HG03469 (cell line): ENCODE measurements at regions not wholly inside any gene's neighbourhood (a gene's known extent, or its start where the extent isn't known, plus 50 kb on each side); places are given as distances from the start of the nearest gene placed in this dataset.

Source experiments
- ATAC-seq: cut with Tn5 transposase; IDR thresholded peaks from one replicate; pipeline ENCODE4 v1.9.1; 2021; ENCODE audit warnings: mild to moderate bottlenecking, moderate library complexity, moderate number of reproducible peaks; ENCODE audit not compliant: unreplicated experiment

DNA sequence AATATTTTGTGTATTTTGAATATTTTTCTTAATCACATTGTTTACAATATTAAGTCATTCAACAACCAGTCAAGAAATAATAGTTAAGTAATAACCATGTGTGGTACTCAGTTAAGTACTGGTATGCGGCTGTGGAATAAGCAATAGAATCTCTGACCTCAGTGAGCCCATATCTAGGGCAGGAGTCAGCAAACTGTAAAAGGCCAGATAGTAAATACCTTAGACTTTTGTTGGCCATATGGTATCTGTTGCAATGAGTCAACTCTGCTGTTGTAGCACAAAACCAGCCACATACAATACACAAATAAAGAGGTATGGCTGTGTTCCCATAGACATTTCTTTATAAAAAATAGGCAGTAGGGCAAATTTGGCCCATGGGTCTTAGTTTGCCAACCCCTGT is 311.6 kb upstream of the SEMA3A start:
- no peak for ATAC-seq

DNA sequence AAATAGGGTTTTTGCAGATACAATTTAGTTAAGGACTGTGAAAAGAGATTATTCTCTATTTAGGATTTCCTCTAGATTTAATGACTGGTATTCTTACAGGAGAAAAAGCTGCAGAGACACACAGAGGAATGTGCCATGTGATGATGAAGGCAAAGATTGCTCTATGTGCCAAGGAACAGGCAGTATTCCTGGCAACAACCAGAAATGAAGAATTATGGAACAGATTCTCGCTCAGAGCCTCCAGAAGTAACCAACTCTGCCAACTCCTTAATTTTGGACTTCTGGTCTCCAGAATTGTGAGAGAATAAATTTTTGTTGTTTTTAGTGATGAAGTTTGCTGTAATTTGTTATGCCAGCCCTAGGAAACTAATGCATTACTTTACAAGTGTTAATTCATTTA is 307.6 kb upstream of the SEMA3A start:
- ATAC-seq: no peak

- no peak for ATAC-seq
These were observed 303.3 kb upstream of the SEMA3A start for GRCh38 chr7:84497873-84498272.

DNA sequence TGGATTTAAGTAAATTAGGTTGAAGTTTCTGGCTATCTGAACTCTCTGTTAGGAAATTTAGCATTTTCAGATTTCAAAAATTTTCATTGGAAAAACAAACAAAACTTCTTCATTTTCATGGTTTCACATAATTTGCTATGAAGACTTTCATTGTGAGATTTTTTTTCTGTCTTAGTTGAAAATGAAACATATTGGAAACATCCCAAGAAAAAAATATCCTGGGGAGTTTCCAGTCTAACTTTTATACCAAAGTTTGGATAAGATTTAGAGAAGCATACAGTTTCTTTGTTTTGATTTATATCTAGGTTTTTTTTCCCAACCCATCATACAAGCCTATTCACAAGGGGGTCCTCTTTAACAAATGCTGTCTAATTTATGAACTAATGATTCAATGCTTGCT is 300.5 kb upstream of the SEMA3A start:
- no peak for ATAC-seq

DNA sequence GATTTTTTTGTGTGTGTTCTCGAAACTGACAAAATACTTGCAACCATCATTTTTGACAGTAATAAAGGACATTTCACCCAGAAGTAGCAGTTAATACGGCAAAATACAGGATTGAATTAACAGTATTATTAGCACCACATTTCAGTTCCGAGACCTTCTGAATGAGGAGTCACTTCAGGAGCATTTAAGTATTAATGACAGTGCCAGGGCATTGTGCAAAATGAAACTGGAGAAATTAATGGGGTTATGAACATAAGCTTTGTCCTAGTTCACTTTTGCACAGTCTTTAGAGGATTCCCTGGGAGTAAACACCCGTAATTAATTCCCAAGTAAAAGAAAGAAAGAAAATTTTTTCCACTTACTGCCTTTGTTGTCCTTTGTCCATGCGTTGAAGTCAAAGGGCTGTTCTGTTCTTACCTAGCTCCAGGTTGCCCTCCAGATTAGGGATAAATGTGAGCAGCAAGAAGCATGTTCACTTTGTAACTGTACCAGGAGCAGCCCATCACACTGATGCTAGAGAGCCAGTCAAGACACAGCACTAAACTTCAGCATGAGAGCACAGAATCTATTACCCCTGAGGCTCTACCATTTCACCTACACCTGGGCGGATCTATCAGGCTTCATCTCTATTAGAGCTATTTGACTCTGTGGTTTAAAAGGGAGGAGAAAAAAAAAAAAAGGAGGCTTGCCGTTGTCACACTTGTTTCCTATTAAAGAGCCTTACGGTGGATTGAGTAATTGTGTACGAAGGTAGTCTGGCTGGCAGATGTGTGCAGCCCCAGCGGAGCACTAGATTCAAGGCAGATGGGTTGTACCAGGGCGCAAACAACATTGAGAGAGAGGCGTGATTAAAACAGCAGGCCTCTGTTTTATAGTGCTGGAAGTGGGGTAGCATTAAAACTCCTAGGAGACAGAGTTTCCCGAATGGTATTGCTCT is 297.8 kb upstream of the SEMA3A start:
- no peak for ATAC-seq

- no peak for ATAC-seq
These were observed 296.1 kb upstream of the SEMA3A start for GRCh38 chr7:84490661-84491060.

DNA sequence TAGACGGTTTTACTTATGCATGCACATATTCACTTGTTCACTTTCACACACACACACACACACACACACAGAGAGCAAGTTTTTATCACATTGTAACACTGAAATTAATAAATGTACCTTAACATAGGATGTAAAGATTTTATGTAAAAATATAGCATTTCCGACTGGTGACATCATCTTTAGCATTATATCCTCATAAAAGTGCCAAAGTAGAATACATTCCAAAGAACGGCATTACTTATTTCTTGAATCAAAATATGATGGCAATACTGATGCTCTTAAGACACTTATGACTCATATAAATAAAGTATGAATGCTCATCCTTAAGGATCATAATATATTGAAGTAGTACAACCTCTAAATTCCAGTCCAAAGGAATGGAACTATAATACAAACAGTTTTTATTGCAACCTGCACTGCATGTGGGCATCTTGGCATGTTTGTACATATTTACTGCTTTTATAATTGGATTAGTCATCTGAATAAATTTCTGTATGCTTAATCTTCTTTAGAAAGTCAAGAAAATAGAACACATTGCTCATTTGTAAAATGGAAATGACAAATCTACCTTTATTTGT is 290.0 kb upstream of the SEMA3A start:
- no peak for ATAC-seq

- no peak for ATAC-seq
These were observed 287.9 kb upstream of the SEMA3A start for GRCh38 chr7:84482476-84482875.

DNA sequence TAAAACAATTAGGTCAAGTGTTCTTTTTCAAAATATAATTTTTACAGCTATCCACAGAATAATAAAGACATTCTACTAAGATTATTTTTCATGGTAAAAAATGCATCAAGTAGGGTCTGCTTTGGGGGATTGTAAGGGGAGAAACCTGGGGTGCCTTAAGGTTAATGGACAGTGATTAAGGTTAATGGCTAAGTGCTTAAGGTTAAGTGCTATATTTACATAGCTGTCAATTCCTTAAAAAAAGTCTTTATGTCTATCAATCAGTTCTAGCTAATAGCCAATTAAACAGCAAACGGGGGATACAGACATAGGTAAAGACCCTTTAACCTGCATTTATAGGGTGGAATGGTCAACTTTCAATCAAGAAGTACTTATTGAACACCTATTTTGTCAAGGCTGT is 284.5 kb upstream of the SEMA3A start:
- ATAC-seq: no peak

DNA sequence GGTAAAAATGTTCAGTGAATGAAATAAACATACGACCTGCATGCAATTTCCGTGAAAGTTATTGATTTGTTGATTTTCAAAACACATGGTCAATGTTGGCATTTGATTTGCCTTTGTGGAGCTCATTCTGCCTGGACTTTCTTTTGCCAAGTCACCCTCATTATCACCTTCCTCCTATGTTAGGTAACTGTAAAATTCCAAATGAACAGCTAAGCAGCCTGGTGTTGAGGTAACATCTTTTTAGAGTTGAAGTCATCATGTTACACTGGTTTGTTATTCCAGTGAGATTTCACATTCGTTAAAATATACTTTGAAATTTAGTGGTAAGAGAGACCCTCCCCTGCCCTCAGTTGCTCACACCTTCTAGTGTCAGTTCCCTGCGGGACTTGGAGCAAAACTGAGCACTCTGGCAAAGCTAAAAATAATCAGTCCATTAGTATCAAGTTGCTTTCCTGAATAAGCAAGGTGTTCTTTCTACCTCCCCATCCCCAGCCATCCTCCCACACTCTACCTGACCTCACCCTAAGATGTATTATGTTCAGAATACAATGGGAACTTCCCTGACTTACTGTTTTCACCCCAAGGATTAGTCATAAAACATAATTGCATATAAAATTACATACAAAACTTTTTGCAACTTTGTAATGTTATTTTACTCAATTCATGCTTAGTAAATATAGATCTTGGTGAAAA is 283.3 kb upstream of the SEMA3A start:
- ATAC-seq: no peak

DNA sequence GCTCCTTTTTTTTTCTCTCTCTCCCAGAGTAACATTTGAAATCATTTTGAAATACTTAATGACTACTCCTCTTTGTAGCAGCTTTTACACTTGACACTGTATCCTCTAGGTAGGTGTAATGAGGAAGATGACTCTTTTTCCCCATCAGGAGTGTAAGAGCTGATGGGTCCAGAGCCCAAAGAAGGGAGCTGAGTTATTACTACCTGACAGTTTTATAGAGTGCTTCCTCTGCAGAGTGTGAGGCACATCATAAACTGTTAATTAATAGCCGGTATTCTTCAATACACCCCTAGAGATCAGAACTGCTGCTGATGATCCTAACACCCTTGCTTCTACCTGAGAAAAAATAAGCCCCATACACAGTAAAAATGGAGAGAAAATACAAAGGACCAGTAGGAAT is 279.8 kb upstream of the SEMA3A start:
- ATAC-seq: no peak

GRCh38 chr7:84471576-84471975 is 277.0 kb upstream of the SEMA3A start:
- ATAC-seq: no peak

DNA sequence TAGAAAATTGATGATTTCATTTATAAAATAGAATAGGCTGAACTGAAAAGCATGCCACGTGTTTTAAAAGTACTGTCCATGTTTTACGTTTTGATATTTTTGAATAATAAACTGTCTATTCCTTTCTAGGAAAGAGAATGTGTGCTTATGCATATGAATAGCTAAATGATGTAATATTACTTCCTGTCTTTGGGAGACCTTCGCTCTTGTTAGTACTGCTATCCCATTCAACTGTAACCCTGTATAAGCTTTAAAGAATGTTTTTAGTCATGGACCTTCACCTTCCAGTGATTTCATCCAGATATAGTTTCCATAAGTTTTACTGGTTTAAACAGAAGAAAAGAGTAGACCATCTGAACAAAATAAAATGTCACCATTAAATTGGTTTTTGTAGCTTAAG is 274.4 kb upstream of the SEMA3A start:
- ATAC-seq: no peak

DNA sequence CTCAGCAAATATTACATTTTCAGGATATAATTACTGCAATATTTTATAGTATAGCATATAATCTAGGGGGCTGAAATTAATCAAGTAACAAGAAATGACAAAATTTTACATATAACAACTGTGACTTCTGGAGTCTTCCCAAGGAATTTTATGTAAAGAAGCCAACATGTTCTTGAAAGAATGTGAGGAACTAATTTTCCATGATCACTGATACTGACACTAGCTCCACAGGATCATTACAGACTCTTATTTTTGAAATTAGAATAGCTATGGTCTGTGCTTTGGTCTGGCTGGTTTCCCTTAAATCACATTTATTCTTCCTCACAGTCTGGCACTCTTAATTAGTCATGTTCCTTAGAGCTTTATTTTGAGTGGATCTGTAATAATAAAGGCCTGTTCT is 267.7 kb upstream of the SEMA3A start:
- no peak for ATAC-seq

- ATAC-seq: no peak
These were observed 266.5 kb upstream of the SEMA3A start for GRCh38 chr7:84461093-84461492.

GRCh38 chr7:84455788-84456187 is 261.2 kb upstream of the SEMA3A start:
- no peak for ATAC-seq

DNA sequence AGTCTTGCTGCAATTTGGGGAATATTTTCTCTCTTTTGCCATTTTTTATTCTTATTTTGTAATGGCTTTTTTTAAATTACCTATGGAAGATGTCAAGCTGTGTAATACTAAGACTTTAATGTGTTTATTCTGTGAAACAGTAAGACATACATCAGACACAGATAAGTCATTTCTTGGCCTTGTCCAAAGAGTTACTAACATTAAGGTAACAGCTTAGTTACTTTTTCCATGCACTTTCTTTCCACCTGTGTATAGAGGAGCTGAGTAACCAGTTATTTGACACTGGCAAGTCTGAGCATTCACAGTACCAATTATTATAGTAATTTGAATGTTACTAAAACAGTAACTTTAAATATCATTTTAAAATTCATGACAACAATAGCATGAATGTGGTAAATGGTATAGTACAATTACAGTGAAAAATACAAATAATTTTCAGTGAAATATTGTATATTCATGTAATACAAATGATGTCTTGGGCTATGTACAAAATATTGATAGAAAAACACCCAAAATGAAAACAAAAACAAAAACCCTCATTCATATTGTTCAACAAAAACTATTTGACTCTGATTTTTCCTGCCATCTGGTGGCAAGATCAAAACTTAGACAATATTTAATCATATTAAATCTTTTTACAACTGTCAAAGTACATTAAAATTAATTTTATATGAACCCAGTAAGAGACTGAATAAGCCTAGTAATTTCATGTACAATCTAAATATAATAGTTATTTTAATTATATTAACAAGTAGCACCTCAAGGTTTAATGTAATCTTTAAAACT is 259.8 kb upstream of the SEMA3A start:
- no peak for ATAC-seq

DNA sequence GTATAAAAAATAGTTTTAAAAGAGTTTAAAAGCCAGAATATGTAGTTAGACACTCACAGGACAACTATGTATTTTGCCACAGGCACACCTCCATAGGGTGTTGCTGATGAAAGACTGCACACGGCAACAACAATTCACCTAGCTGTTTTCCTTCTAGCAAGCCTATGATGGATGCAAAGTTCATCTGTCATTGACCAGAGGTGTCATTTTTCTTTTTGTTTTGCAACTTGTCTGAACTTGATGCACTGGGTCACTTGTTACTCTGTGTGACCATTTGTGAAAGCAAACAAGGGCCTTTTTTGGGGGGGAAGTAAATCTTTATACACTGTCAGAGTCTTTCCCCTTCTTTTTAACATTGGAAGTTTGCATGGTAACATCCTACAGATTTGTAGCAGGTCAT is 258.0 kb upstream of the SEMA3A start:
- no peak for ATAC-seq

- ATAC-seq: no peak
These were observed 256.2 kb upstream of the SEMA3A start for GRCh38 chr7:84450772-84451171.

DNA sequence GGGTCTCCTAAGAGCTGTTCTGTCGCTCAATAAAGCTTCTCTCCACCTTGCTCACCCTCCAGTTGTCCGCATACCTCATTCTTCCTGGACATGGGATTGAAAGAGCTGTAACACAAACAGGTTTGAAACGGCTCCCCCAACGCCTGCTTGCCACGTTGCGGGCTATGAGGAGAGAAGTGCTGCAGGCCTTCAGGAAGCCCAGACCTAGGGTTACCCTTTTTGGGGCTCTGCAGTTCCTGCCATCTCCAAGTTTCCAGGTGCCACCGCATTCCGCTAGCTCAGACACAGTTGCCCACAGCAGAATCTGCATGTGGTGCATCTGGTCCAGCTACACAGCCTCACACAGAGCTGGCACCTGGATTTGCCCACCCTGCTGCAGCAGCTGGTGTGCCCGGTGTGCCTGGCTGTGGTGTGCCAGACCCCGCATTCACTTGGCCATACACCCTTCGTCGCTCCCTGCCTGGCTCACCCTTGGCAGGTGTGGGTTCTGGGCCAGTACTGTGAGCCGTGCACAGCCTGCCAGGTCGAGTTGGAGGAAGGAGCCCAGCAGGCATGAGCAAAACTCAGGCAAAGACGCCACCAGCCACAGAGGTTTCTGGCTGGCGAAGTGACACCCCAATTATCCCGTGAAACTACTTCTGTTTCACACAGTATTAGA is 253.2 kb upstream of the SEMA3A start:
- ATAC-seq: no peak
